ENCODE measurements at regions not wholly inside any gene's neighbourhood (a gene's known extent, or its start where the extent isn't known, plus 50 kb on each side); places are given as distances from the start of the nearest gene placed in this dataset.
"Not testable (repeated sequence)": the region's sequence is repeated elsewhere in the genome, so short reads cannot be mapped to it uniquely, and the experiment has no call there.

- no peak for DNase-seq (ENCODE audit: low read depth in 1 of 2, low spot score in 1 of 2)
- Histone ChIP-seq H3K27me3 (ENCODE audit: insufficient read depth, poor library complexity, severe bottlenecking) (no peaks in the 10 kb centered on the region), H3K27ac (replicated peaks) (no peak overlapping the region), H3K4me3 (replicated peaks; ENCODE audit: insufficient read depth, low read length) (no peak overlapping the region)
- TF ChIP-seq, protein P1, sequence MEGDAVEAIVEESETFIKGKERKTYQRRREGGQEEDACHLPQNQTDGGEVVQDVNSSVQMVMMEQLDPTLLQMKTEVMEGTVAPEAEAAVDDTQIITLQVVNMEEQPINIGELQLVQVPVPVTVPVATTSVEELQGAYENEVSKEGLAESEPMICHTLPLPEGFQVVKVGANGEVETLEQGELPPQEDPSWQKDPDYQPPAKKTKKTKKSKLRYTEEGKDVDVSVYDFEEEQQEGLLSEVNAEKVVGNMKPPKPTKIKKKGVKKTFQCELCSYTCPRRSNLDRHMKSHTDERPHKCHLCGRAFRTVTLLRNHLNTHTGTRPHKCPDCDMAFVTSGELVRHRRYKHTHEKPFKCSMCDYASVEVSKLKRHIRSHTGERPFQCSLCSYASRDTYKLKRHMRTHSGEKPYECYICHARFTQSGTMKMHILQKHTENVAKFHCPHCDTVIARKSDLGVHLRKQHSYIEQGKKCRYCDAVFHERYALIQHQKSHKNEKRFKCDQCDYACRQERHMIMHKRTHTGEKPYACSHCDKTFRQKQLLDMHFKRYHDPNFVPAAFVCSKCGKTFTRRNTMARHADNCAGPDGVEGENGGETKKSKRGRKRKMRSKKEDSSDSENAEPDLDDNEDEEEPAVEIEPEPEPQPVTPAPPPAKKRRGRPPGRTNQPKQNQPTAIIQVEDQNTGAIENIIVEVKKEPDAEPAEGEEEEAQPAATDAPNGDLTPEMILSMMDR (IDR thresholded peaks at IDR 0.05; ENCODE audit: insufficient read depth, low read length): no peak
- no peak for TF ChIP-seq POLR2AphosphoS5 (IDR thresholded peaks at IDR 0.05; ENCODE audit: low read depth)
- TF ChIP-seq, protein P2, sequence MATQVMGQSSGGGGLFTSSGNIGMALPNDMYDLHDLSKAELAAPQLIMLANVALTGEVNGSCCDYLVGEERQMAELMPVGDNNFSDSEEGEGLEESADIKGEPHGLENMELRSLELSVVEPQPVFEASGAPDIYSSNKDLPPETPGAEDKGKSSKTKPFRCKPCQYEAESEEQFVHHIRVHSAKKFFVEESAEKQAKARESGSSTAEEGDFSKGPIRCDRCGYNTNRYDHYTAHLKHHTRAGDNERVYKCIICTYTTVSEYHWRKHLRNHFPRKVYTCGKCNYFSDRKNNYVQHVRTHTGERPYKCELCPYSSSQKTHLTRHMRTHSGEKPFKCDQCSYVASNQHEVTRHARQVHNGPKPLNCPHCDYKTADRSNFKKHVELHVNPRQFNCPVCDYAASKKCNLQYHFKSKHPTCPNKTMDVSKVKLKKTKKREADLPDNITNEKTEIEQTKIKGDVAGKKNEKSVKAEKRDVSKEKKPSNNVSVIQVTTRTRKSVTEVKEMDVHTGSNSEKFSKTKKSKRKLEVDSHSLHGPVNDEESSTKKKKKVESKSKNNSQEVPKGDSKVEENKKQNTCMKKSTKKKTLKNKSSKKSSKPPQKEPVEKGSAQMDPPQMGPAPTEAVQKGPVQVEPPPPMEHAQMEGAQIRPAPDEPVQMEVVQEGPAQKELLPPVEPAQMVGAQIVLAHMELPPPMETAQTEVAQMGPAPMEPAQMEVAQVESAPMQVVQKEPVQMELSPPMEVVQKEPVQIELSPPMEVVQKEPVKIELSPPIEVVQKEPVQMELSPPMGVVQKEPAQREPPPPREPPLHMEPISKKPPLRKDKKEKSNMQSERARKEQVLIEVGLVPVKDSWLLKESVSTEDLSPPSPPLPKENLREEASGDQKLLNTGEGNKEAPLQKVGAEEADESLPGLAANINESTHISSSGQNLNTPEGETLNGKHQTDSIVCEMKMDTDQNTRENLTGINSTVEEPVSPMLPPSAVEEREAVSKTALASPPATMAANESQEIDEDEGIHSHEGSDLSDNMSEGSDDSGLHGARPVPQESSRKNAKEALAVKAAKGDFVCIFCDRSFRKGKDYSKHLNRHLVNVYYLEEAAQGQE (IDR thresholded peaks at IDR 0.05; ENCODE audit: insufficient replicate concordance, low read depth): no peak
- TF ChIP-seq SPI1 (IDR thresholded peaks at IDR 0.05; ENCODE audit: borderline replicate concordance, low read depth): no peak
- no peak for TF ChIP-seq GABPA (IDR thresholded peaks at IDR 0.05; ENCODE audit: low read depth)
Measured at GRCh38 chr7:86411814-86412213, 231.9 kb upstream of the GRM3 start.

- TF ChIP-seq POLR2AphosphoS5 (IDR thresholded peaks at IDR 0.05; ENCODE audit: low read depth) (no peak), GABPA (IDR thresholded peaks at IDR 0.05; ENCODE audit: low read depth) (no peak), SPI1 (IDR thresholded peaks at IDR 0.05; ENCODE audit: borderline replicate concordance, low read depth) (no peak)
- TF ChIP-seq, protein P1 (IDR thresholded peaks at IDR 0.05; ENCODE audit: insufficient read depth, low read length): no peak
- TF ChIP-seq, protein P2 (IDR thresholded peaks at IDR 0.05; ENCODE audit: insufficient replicate concordance, low read depth): no peak
- H3K27me3 ChIP-seq (ENCODE audit: insufficient read depth, poor library complexity, severe bottlenecking): no peaks in the 10 kb centered on the region
- no peak overlapping the region for H3K27ac ChIP-seq (replicated peaks)
- DNase-seq (ENCODE audit: low read depth in 1 of 2, low spot score in 1 of 2): no peak
- no peak overlapping the region for H3K4me3 ChIP-seq (replicated peaks; ENCODE audit: insufficient read depth, low read length)
Measured at GRCh38 chr7:86407291-86407690, 236.4 kb upstream of the GRM3 start.

DNA sequence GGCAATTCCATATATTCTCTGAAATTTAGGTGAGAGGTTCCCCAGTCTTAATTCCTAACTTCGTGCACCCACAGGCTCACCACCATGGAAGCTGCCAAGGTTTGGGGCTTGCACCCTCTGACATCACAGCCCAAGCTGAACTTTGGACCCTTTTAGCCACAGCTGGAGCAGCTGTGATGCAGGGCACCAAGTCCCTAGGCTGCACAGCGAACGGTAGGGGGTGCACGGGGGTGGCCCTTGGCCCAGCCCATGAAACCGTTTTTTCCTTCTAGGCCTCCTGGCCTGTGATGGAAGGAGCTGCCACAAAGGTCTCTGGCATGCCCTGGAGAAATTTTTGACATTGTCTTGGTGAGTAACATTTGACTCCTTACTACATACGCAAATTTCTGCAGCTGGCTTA, 251.9 kb upstream of the GRM3 start:
- Histone ChIP-seq H3K27me3 (ENCODE audit: insufficient read depth, poor library complexity, severe bottlenecking) (no peaks in the 10 kb centered on the region), H3K27ac (replicated peaks) (no peak overlapping the region), H3K4me3 (replicated peaks; ENCODE audit: insufficient read depth, low read length) (no peak overlapping the region)
- DNase-seq (ENCODE audit: low read depth in 1 of 2, low spot score in 1 of 2): no peak
- TF ChIP-seq POLR2AphosphoS5 (IDR thresholded peaks at IDR 0.05; ENCODE audit: low read depth): no peak
- TF ChIP-seq SPI1 (IDR thresholded peaks at IDR 0.05; ENCODE audit: borderline replicate concordance, low read depth): no peak

DNA sequence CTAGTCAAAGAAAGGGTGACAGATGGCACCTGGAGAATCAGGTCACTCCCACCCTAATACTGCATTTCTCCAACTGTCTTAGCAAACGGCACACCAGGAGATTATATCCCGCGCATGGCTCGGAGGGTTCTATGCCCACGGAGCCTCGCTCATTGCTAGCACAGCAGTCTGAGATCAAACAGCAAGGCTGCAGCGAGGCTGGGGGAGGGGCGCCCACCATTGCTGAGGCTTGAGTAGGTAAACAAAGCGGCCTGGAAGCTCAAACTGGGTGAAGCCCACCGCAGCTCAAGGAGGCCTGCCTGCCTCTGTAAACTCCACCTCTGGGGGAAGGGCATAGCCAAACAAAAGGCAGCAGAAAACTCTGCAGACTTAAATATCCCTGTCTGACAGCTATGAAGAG, 268.1 kb upstream of the GRM3 start:
- not testable (repeated sequence) for H3K4me3 ChIP-seq (replicated peaks; ENCODE audit: insufficient read depth, low read length); H3K27ac ChIP-seq (replicated peaks); H3K27me3 ChIP-seq (ENCODE audit: insufficient read depth, poor library complexity, severe bottlenecking); DNase-seq (ENCODE audit: low read depth in 1 of 2, low spot score in 1 of 2)

DNA sequence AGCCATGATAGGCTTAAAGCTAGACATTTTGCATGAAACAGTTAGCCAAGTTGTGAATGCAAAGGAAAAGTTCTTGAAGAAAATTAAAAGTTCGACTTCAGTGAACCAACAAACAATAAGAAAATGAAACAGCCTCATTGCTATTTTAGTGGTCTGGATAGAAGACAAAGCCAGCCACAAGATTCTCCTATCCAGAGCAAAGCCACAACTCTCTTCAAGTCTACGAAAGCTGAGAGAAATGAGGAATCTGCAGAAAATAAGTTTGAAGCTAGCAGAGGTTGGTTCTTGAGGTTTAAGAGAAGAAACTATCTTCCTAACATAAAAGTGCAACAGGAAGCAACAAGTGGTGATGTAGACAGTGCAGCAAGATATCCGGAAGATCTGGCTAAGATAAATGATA, 271.4 kb upstream of the GRM3 start:
- no peaks in the 10 kb centered on the region for H3K27me3 ChIP-seq (ENCODE audit: insufficient read depth, poor library complexity, severe bottlenecking)
- no peak for DNase-seq (ENCODE audit: low read depth in 1 of 2, low spot score in 1 of 2)
- TF ChIP-seq, protein P1 (IDR thresholded peaks at IDR 0.05; ENCODE audit: insufficient read depth, low read length): no peak
- TF ChIP-seq POLR2AphosphoS5 (IDR thresholded peaks at IDR 0.05; ENCODE audit: low read depth) (no peak), GABPA (IDR thresholded peaks at IDR 0.05; ENCODE audit: low read depth) (no peak), SPI1 (IDR thresholded peaks at IDR 0.05; ENCODE audit: borderline replicate concordance, low read depth) (no peak)
- TF ChIP-seq, protein P2 (IDR thresholded peaks at IDR 0.05; ENCODE audit: insufficient replicate concordance, low read depth): no peak

More for the DNA sequence above, 271.4 kb upstream of the GRM3 start:
- H3K27ac ChIP-seq (replicated peaks): no peak overlapping the region
- no peak overlapping the region for H3K4me3 ChIP-seq (replicated peaks; ENCODE audit: insufficient read depth, low read length)

Measured in HL-60 (cell line).